Endometrium (tissue), 2 donors: ENCODE measurements at regions not wholly inside any gene's neighbourhood (a gene's known extent, or its start where the extent isn't known, plus 50 kb on each side); places are given as distances from the start of the nearest gene placed in this dataset.

ENCODE experiments used
- FAIRE-seq: peaks from 2 replicates; lab custom pipeline; 2012; peaks lifted over from hg19 to GRCh38; lab: Jason Lieb, UNC
- donor health status: control.
- donor health status: control.

DNA sequence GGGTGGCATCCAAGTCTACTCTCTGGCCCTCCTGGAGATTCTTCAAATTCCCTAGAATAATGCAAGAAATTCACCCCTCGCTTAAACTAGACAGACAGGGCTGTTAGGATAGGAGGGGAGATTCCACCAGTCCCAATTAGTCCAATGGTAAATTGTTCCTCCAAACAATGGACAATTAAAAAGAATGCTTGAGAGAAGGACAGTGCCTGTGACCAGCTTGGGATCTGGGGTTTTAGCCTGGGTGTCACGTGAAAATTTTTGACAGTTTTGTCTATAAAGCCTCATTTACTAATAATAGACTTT lies 177.7 kb upstream of the RAB4A start:
- FAIRE-seq = no peak

DNA sequence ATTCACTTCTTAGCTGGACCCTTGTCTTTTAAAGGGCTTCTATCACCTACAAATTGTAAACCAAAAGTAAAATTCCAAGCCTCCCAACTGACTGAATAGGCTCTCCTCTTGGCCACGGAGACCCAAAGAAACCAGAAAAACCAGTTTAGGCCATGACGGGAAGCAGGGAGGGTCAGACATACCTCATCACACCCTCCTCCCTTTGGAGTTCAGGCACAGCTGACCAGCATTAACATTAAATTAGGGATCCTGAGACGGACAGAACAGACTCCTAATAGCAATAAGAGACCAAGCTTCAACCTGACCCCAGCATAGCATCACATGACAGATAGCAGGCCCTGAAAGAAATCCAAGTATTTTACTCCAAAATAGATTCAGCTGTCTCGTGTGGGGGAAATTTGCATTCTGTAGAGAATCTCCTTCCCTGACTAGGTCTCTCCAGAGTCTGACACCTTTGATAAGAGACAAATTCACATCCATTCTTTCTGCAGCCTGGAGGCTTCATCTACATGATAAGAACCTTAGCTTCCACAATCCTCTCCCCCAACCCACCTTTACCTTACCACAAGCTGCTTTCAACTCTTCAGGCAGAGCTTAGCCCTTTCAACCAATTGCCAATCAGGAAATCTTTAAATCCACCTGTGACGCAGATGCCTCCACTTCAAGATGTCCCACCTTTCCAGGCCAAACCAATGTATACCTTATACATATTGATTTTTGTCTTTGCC lies 177.1 kb upstream of the RAB4A start:
- FAIRE-seq = peak; percentile 86

- FAIRE-seq = peak; percentile 99
Measured at GRCh38 chr1:229094476-229095311, 176.2 kb upstream of the RAB4A start.

DNA sequence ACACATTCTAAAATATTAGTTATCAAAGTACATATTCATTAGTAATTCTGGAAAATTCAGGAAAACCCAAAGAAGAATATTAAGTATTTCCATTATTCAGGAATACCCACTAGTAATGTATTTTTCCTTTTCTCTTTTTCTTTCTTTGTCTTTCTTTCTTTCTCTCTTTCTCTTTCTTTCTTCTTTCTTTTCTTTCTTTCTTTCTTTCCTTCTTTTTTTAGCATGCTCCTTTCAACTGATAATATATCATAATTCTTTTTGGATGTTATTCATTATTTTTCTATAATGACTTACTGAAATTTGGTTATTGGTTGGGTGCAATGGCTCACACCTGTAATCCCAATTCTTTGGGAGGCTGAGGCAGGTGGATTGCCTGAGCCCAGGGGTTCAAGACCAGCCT lies 175.6 kb upstream of the RAB4A start:
- no peak for FAIRE-seq

- FAIRE-seq = no peak
Measured at GRCh38 chr1:229097356-229097755, 173.6 kb upstream of the RAB4A start.

- no peak for FAIRE-seq
Measured at GRCh38 chr1:229098361-229098760, 172.6 kb upstream of the RAB4A start.

GRCh38 chr1:229098903-229099578 lies 171.9 kb upstream of the RAB4A start:
- FAIRE-seq = no peak

GRCh38 chr1:229101011-229101871 lies 169.7 kb upstream of the RAB4A start:
- no peak for FAIRE-seq

- peak; percentile 8 for FAIRE-seq
Measured at GRCh38 chr1:229102741-229103391, 168.0 kb upstream of the RAB4A start.

DNA sequence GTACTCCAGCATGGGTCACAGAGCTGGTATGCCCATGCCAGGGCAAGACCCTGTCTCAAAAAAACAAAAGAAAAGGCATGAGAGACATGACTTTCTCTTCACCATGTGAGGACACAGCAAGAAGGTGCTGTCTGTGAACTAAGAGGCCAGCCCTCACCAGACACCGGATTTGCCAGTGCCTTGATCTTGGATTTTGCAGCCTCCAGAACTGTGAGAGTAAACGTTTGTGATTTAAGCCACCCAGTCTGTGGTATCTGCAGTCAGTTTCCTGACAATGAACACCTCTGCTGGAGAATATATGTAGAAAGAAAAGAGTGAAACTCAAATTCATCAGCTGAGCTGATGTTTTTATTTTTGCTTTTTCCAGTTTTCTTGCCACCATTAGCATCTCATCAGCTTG lies 166.3 kb upstream of the RAB4A start:
- no peak for FAIRE-seq

GRCh38 chr1:229105109-229105508 lies 165.8 kb upstream of the RAB4A start:
- no peak for FAIRE-seq

- no peak for FAIRE-seq
Measured at GRCh38 chr1:229105822-229106525, 164.9 kb upstream of the RAB4A start.

DNA sequence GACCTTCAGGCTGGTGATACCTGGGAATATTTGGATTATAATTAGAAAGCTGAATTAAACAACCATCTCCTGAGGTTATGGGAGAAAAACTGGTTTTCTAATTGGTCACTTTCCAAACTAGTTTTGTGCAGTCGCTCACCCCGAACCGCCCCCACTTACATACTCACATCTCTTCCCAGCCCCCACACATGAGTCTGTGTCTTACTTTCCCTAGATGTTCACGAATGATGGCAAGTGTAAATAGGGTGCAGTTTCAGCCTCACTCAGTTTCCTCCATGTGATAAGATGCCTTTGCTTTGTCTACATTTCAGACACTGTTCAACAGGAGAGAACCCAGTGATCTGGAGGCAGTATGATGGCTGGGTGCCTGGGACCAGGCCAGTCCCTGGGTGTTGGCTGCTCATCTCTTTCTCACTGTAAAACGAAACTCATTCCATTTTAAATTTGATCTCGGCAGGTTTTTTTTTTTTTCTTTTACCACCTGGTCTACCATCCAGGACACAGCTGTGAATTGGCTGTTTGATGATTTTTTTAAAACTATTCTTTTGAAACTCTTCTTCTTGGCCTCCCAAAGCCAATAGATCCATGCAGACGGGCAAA lies 164.3 kb upstream of the RAB4A start:
- FAIRE-seq = no peak

DNA sequence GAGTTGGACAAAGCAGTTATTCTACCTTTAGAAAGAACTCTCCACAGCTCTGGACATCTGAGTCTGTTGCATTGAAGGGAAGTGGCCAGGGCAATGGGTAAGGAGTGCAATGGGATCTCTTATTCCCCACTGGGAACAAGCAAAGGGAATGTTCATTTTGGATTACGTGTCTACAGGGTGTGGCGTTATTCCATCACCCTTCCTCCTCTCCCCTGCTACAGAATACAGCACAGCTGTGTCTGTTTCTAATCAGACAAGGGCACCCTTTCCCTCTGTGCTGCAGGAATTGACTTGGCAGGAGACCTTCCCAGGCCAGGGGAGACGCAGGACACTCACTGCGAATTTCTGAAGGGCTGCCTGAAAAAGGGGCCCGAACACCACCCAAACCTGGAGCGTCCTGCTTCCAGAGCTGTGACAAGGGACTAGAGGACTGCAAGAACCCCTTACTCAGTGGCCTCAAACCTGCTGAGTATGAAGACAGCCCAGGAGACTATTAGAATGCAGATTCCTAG lies 163.6 kb upstream of the RAB4A start:
- no peak for FAIRE-seq

DNA sequence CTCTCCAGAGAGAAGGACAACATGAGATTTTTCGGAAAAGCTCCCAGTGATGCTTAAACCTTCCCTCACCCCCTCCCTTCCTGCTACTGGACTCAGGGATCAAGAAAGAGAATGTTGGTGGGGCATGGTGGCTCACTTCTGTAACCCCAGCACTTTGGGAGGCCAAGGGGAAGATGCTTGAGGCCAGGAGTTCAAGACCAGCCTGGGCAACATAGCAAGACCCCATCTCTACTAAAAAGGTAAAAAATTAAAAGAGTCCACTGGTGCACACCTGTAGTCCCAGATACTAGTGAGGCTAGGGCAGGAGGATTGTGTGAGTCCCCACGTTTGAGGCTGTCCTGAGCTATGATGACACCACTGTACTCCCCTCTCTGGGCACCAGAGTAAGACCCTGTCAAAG lies 162.9 kb upstream of the RAB4A start:
- no peak for FAIRE-seq

DNA sequence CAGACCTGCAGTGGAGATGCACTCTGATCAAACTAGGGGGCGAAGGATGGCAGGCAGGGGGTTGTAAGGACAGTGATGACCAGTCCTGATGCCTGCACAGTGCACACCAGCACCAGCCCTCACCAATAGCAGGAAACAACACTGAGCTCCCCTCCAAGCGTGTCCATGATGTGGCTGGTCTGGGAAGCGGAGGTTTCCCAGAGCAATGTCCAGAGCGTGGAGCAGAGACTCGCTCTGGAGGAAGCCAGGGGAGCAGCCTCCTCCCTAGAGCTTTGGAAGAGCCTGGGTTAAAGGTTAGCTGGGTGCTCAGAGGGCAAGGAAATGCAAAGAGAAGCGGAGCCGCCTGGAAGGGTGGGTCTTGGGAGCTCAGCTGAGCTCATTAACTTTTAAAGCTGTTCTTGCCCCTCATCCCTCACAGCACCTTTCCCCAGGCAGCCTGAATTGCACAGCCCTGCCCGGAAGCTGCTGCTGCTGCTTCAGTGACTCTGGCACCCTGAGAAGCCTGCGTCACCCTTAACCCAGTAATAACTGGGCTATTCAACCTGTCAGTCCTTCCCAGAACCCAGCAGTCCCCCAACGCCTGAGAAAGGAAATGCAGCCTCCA lies 162.2 kb upstream of the RAB4A start:
- no peak for FAIRE-seq

GRCh38 chr1:229109320-229109761 lies 161.6 kb upstream of the RAB4A start:
- no peak for FAIRE-seq

DNA sequence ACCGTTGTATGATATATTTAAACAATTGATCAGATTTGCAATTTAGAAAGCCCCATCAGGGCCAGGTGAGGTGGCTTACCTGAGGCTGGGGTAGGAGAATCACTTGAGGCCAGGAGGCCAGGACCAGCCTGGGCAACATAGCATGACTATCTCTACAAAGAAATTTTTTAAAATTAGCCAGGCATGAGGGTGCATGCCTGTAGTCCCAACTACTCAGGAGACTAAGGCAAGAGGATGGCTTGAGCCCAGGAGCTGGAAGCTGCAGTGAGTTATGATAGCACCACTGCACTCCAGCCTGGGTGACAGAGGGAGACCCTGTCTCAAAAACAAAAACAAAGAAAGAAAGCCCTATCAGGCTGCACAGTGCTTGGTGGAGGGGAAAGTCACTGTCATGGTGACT lies 159.9 kb upstream of the RAB4A start:
- no peak for FAIRE-seq

DNA sequence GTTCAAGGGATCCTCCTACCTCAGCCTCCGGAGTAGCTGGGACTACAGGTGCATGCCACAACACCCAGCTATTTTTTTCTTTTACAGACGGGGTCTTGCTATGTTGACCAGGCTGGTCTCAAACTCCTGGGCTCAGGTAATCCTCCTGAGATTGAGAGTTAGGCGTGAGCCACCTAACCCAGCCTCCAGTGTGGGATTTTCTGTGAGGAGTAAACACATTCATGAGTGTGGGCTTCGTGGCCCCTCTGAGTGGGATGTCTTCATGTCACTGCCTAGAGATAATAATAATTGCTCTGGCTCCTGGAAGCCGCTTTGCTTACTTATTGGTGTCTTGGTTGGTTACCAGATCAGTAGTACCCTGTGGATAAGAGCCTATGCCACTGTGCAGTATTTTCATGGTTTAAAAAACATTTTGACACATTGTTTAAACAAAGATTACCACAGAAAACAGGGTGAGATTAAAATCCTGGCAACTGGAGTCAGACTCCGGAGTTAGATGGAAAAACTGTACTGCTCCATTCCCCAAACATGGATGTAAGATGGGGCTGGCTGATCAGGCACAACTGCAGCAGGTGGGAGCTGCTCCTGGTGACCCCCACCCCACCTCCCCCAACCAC lies 159.1 kb upstream of the RAB4A start:
- no peak for FAIRE-seq
